ENCODE measurements at regions not wholly inside any gene's neighbourhood (a gene's known extent, or its start where the extent isn't known, plus 50 kb on each side); places are given as distances from the start of the nearest gene placed in this dataset.

DNA sequence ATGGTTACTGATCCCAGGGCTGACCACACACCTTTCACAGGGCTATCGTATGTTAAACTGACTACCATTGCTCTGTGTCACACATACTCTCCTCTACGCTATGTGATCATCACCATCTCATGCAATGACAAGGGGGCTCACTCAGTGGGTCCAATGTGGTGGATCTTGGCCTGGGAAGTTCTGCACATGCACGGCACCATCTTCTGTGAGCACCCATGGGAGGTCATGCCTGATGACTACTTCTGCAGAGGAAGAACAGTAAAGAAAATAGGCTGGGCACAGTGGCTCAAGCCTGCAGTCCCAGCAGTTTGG is 60.0 kb upstream of the FOXD3 start:
- TF ChIP-seq, protein P1, sequence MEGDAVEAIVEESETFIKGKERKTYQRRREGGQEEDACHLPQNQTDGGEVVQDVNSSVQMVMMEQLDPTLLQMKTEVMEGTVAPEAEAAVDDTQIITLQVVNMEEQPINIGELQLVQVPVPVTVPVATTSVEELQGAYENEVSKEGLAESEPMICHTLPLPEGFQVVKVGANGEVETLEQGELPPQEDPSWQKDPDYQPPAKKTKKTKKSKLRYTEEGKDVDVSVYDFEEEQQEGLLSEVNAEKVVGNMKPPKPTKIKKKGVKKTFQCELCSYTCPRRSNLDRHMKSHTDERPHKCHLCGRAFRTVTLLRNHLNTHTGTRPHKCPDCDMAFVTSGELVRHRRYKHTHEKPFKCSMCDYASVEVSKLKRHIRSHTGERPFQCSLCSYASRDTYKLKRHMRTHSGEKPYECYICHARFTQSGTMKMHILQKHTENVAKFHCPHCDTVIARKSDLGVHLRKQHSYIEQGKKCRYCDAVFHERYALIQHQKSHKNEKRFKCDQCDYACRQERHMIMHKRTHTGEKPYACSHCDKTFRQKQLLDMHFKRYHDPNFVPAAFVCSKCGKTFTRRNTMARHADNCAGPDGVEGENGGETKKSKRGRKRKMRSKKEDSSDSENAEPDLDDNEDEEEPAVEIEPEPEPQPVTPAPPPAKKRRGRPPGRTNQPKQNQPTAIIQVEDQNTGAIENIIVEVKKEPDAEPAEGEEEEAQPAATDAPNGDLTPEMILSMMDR (conservative IDR thresholded peaks at IDR 0.05; ENCODE audit: low read depth, low read length), result no peak
- H3K4me3 ChIP-seq (ENCODE audit: low read length), result no peak overlapping the region
- DNase-seq (ENCODE audit: low read depth), result no peak

DNA sequence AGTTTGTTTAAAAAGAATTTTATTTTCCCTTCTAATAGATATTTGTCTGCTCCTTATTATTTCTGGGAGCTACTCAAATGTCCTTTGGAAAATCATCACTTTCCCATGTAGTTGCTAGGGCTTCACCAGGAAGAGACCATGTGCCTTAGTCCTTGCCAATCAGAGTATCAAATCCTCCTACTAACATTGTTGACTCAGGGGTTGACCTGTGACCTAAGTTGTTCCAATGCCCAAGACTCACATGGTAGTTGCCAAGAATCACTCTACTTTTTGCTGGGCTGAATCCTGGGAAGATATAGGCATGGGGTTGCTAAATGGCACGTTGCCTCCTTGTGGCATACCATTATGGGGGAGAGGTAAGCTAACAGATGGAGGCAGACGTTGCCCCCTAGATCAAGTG is 58.2 kb upstream of the FOXD3 start:
- H3K4me3 ChIP-seq (ENCODE audit: low read length), result no peak overlapping the region
- TF ChIP-seq, protein P1 (conservative IDR thresholded peaks at IDR 0.05; ENCODE audit: low read depth, low read length), result no peak
- DNase-seq (ENCODE audit: low read depth), result no peak

- no peak overlapping the region for H3K4me3 ChIP-seq (ENCODE audit: low read length)
- TF ChIP-seq, protein P1 (conservative IDR thresholded peaks at IDR 0.05; ENCODE audit: low read depth, low read length), result no peak
- no peak for DNase-seq (ENCODE audit: low read depth)
Measured at GRCh38 chr1:63266857-63267256, 55.5 kb upstream of the FOXD3 start.

DNA sequence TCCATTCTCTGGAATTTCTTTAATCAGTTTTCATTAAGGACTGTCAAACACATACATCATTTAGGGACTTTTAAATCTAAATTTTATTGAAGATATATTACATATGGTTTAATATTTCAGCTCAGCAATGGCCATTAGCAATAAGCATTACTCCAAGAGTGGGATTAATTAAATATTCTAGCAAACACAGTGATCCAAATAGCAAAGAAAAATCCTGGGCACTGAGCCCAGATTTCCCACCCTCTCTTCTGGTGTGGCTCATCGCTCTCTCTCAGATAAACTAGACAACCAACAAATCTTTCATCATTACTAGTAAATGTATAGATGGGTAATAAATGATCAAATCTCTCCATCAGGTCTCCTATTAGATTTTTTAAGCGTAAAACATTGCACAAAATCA is 53.5 kb upstream of the FOXD3 start:
- peak; percentile 28 for DNase-seq (ENCODE audit: low read depth)
- TF ChIP-seq, protein P1 (conservative IDR thresholded peaks at IDR 0.05; ENCODE audit: low read depth, low read length), result no peak
- no peak overlapping the region for H3K4me3 ChIP-seq (ENCODE audit: low read length)

DNA sequence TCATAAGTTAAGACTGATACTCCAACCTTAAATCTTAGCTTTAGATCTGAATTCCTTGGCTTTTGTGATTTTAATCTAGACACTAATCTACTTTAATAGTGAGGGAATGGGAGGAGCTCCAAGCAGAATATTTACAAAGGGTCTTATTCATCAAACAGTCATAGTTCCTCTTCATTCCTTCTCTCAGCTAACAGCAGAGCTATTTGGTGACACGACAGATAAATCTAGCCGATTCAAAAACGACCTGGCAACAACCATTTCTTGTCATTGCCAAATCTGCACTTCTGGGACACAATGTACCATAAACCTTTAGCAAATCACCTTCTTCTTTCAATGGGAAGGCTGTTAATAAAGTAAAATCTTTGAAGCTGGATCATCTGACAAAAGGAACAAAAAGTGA is 52.8 kb upstream of the FOXD3 start:
- DNase-seq (ENCODE audit: low read depth), result peak; percentile 43
- TF ChIP-seq, protein P1 (conservative IDR thresholded peaks at IDR 0.05; ENCODE audit: low read depth, low read length), result no peak
- no peak overlapping the region for H3K4me3 ChIP-seq (ENCODE audit: low read length)
